Stimulated activated CD8-positive, alpha-beta memory T cell treated with anti-CD3 and anti-CD28 coated beads, Interleukin-4, amount 100 ng/mL, for 48 hours (primary cell): ENCODE measurements at regions not wholly inside any gene's neighbourhood (a gene's known extent, or its start where the extent isn't known, plus 50 kb on each side); places are given as distances from the start of the nearest gene placed in this dataset.
"Not testable (repeated sequence)": the region's sequence is repeated elsewhere in the genome, so short reads cannot be mapped to it uniquely, and the experiment has no call there.

ENCODE experiments used
- DNase-seq: peaks from one replicate; pipeline ENCODE4 v3.0.0-alpha.2; 2020

DNA sequence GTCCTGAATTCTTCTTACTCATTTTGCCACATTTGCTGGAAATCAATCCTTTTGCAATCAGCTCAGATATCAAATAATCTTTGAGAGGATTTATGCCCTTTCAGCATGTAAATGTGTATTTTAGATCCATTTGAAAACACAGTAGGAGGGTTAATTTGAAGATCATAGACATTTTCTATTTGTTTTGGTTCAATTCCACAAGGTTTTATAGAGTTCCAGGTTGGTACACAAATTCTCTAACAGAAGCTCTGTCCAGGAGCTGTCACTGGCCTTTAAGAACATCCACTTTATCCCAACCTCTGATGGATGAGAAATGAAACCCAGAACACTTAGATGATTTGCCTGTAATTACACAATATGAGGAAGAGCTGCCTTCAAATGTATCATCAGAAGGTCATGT lies 157.3 kb upstream of the CHAC2 start:
- DNase-seq: no peak

DNA sequence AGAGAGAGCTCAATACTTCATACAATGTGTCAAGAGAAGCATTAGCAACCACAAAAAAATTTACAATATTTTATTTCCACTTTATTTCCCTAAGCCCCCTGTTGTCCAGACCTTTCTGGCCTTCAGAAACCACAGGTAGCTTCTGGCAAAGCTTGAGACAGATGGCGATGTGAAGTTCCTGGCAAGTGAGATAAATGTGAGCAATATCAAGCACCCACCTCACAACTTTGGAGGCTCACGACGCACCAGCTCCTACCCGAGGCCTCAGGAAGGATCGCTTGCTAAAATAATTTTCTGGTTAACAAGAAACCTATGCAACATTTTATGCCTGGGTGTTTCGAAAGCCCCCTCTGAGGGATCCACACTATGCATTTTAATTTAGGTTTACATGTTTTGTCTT lies 158.1 kb upstream of the CHAC2 start:
- no peak for DNase-seq

DNA sequence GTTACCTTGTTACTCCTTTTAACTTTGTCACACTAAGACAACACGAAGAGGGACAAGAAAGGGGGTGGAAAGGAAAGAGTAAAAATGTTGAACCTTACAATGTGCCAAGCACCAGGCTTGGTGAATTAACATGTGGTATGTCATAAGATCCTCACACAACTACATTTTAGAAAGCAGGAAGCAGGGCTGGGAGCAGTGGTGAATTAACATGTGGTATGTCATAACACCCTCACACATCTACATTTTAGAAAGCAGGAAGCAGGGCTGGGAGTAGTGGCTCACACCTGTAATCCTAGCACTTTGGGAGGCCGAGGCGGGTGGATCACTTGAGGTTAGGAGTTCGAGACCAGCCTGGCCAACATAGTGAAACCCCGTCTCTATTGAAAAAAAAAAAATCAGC lies 159.3 kb upstream of the CHAC2 start:
- no peak for DNase-seq

DNA sequence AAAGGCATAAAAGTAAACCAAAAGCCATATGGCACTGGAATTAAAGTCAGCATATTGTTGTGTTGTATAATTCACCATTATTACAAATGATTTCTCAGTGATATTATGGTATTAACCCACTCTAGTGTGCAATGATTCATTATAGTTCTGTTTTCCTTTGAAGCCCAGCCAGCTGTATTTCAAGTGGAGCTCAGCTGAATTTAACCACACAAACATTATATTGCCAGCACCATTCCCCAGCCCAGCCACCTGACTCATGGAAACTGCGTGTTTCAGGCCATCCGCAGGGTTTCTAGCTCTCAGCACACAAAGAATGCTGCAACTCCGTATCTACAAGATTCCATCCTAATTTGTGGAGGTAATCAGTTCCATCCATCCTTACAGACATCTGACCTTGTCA lies 166.8 kb upstream of the CHAC2 start:
- no peak for DNase-seq

DNA sequence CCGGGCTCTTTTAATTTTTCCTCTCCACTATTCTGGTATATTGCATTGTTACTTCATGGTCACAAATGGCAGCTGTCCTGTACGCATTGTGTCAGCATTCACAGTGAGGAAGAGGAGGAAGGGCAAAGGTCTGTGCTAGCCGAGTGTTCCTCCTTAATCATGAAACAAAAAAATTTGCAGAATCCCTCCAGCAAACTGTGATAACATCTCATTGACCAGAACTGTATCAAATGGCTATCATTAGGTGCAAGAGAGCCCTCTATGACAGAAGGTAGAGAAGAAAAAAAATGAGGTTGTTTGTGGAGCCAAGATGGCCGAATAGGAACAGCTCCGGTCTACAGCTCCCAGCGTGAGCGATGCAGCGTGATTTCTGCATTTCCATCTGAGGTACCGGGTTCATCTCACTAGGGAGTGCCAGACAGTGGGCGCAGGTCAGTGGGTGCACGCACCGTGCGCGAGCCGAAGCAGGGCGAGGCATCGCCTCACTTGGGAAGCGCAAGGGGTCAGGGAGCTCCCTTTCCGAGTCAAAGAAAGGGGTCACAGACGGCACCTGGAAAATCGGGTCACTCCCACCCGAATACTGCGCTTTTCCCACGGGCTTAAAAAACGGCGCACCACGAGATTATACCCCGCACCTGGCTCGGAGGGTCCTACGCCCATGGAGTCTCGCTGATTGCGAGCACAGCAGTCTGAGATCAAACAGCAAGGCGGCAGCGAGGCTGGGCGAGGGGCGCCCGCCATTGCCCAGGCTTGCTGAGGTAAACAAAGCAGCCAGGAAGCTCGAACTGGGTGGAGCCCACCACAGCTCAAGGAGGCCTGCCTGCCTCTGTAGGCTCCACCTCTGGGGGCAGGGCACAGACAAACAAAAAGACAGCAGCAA lies 180.6 kb upstream of the CHAC2 start:
- DNase-seq: not testable (repeated sequence)

DNA sequence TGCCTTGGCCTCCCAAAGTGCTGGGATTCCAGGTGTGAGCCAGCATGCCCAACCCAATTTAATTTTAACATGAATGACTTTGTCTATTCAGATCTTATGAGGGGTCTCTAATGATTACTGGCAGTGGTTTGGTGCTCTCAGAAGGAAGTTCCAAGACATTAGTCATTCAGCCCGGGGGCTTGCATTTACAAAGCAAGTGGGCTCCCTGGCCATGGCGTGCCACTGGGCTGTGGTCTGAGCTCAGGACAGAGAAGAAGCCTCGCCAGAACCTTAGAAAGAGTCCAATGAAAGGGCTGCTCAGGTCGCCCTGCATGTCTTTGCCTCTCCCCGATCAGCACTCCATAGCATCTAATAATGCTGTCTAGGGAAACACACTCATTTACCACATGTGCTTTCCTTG lies 182.6 kb upstream of the CHAC2 start:
- no peak for DNase-seq

GRCh38 chr2:53583583-53583982 lies 184.0 kb upstream of the CHAC2 start:
- no peak for DNase-seq

- DNase-seq: no peak
These were observed 185.0 kb upstream of the CHAC2 start for GRCh38 chr2:53582556-53582955.

- DNase-seq: no peak
These were observed 191.4 kb upstream of the CHAC2 start for GRCh38 chr2:53576166-53576565.

GRCh38 chr2:53575721-53576124 lies 191.9 kb upstream of the CHAC2 start:
- no peak for DNase-seq

- DNase-seq: no peak
These were observed 194.9 kb upstream of the CHAC2 start for GRCh38 chr2:53572696-53573095.

DNA sequence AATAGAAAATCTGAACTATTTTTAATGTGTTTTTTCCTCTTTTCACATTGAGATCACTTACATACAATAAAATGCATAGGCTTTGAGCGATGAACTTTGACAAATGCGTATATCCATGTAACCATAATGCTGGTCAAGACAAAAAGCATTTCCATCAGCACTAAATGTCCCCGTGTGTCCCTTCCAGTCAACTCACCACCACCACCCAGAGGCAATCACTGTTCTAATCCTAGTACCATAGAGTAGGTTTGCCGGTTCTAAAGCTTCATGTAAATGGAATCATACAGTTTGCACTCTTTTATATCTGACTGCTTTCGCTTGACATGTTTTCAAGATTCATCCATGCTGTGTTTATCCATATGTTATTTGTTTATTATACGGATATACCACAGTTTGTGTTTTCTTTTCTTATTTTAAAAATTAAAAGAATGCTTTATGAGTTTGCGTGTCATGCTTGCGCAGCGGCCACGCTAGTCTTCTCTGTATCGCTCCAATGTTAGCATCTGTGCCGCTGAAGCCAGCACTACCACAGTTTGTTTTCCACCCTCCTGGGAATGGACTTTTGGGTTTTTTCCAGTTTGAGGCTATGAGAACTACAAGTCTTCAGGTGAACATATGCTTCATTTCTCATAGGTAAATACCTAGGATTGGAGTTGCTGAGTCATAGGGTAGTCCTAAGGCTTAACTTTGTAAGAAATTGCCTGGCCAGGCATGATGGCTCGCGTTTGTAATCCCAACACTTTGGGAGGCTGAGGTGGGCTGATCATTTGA lies 197.5 kb upstream of the CHAC2 start:
- DNase-seq: no peak

DNA sequence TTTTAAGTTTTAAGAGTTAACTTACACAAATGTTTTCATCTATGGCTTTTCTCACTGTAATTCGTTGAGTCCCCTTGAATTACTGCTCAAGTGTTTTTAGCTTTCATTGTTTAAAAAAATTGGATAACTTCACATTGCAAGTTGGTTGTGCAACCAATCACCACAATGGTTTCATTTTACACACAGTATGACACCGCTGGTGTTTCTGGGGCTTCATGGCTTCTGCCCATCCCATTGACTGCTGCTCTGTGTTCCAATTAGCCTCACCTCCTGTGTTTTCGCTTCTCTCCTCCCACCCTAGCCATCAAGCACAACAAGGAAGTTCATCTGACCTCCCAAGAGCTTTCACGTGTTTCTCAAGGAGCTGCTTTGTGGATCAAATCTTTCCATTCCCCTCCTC lies 199.1 kb upstream of the CHAC2 start:
- DNase-seq: no peak

DNA sequence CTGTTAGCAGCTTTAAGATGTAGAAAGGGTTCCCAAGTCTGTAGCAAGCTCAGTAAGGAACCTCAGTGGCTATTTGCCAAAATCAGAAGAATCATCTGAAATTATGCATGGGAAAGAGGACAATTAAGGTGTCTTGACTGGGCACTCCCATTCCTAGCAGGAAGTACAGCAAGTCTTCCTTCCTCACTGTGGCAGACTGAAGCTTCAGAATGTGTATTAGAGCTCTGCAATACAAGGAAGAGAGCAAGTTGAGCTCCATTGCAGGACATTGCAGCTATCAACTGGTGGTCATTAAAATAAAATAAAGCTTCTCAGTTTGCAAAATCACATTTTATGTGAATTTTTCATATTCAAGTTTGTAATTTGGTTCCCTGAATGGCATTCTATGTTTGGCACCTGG lies 200.5 kb upstream of the CHAC2 start:
- DNase-seq: no peak

DNA sequence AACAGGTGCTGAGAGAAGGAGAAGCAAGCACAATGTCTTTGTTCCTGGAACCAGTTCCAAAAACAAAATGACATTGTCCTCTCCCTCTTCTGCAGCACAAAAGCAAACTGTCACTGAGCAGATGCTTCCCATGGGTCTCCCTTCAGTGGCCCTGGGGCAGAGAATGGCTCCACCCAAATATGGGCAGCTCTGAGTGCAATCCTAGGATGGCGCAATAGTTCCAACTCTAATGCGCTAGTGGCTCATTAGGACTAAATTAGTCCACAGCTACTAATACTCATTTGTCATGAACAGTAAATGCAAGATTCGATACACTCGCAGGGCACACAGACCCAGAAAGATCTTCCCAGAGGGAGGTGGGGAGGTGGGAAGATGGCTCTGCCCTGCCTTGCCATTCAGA lies 205.2 kb upstream of the CHAC2 start:
- no peak for DNase-seq

DNA sequence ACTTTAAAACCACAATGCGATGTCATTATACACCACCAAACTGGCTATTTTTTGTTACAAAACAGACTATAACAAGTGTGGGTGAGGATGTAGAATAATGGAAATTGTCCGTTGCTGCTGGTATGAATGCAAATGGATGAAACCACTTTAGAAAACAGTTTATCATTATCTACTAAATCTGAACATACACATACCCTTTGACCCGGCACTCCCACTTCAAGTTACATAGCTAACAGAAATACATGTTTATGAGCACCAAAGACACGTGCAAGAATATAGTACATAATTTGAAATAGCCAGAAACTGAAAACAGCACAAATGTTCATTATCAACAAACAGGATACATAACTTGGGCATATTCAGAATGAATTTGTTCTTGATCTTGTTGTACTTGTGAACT lies 206.4 kb upstream of the CHAC2 start:
- DNase-seq: no peak

DNA sequence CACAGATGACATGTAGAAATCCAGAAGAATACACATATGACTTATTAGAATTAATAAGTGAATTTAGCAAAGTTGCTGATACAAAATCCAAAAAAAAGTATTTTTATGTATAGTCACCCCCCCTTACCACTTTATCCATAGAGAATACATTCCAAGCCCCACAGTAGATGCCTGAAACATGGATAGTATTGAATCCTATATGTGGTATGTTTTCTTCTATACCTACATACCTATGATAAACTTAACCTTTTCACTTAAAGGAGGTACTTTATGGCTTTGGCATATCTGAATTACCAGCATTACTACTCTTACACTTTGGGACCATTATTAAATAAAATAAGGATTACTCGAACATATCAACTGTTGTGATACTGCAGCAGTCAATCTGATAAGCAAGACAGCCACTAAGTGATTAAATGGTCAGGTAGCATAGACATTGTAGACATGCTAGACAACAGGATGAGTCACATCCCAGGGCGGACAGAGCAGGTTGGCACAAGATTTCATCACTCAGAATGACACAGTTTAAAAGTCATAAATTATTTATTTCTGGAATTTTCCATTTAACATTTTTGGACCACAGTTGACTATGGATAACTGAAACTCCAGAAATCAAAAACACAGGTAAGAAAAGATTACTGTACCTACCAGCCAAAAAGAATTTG lies 208.2 kb upstream of the CHAC2 start:
- no peak for DNase-seq

DNA sequence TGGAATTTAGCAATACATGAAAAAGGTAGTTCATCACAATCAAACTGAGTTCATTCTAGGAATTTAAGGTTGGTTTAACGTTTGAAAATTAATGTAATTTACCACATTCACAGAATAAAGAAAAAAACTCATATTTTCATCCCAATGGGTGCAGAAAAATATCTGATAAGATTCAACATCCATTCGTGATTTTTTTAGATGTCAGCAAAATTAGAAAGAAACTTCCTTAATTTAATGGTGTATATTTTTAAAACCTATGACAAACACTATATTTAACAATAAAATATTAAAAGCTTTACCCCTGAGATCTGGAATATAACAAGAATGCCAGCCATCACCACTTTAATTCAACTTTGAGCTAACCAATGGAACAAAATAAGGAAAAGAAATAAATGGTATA lies 208.7 kb upstream of the CHAC2 start:
- no peak for DNase-seq

DNA sequence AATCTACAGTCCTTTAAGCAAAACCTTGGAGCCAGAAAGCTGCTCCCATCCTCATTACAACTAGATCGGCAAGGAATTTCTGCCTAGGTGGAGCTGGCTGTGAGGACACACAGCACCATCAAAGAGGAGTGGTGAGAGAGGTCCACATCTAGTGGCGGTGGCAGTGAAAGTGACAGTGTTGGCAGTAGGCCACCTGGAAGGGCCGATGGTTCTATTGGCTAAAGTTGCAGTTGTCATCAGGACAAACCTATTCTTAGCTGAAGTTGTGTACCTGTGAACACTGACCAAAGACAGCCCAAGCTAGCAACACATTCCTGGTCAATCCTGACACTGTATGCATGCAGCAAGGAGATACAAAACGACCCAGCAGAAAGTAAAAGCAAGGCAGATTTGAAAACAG lies 218.1 kb upstream of the CHAC2 start:
- no peak for DNase-seq

DNA sequence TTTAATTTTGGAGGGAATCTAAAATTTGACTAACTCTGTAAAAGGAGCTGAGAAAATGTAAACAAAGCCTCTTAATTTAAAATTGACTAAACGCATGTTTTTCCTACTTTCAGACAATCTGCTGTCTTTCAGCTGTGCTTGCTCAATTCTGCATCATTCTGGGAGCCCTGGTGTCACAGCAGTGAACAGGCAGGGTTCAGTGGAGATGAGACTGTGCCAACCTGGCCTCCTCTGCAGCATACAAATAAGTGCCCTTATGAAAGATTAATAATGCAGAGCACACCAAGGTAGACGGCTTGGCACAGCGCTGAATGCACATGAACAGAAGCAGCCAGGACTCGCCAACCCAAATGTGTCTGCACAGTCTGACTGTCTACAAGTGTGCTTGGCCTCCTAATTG lies 222.0 kb upstream of the CHAC2 start:
- DNase-seq: no peak

DNA sequence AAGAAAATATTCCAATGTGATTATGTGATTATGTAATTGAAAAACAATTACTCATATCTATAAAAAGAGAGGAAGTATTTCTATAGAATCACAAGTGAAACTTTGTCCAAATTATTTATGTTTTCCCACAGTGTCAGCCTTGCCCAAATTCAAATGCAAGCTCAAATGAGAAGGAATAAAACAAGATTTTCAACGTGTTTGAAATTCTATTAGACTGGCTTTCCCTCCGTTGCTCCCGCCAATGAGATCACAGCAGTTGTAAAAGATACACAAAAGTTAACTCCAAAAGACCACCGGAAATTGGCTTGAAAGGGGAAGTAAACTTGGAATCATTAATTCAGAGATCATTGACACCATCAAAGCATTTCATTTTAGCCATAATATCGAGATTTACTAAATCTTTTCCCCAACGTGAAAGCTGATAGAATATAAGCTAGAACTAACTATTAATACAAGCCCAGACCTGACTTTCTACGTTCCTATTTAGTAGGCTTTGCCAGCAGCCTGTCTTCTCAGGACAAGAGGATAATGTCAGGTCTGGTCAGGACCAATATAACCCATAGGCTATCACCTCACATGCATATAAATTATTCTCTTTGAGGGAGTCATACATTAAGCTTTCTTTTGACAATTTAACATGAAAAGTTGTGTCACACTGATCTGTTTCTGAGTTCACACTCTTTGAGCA lies 222.6 kb upstream of the CHAC2 start:
- no peak for DNase-seq

DNA sequence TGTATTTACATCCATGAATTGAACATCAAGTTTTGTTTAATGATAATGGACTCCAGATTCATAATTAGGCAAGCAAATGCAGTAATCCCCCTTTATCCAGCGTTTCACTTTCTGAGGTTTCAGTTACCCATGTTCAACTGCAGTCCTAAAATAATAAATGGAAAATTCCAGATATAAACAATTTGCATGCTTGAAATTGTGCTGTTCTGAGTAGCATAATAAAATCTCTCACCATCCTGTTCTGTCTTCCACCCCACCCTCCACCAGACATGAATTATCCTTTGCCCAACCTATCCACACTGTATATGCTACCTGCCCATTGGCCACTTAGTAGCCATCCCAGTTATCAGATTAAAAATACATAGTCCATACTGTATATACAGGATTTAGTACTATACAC lies 224.5 kb upstream of the CHAC2 start:
- DNase-seq: no peak
